GM18867 (cell line): ENCODE measurements at regions not wholly inside any gene's neighbourhood (a gene's known extent, or its start where the extent isn't known, plus 50 kb on each side); places are given as distances from the start of the nearest gene placed in this dataset.

Source experiments
- ATAC-seq: cut with Tn5 transposase; IDR thresholded peaks from one replicate; pipeline ENCODE4 v1.9.1; 2021; ENCODE audit warnings: mild to moderate bottlenecking, moderate library complexity; ENCODE audit not compliant: unreplicated experiment

DNA sequence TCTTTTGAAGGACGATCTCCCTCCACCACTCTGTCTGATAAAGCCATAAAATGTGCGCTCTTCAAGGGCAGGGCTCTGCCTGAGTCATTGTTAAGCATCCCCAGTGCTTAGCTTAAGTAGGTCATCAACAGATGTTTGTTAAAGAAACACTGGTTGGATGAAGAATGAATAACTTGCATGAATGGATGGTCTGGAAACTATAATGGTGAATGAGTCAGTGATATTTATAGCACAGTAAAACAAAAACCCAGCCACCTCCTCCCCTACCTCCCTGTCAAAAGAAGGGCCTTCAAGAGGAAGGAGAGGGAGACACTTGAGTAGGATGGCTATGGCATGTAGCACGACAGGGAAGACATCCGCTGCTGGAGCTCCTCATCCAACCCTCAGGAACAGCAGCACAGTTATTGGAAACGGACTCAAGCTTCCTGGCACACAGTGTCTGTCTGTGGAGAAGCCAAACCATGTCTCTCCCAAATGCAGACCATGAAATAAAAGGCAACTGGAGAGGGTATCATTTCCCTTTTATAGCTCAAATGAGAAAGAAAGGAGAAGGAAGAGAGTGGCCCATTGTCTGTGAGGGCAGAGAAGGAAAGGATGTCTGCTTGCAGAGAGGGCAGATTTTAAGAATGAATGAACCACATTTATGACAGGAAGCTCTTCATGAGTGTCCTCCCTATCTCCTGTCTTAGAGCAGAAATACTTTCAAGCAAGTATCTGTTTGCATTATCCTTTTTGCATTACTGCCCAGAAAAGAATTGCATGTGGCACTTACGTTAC lies 183.5 kb upstream of the UBL3 start:
- ATAC-seq, result no peak

DNA sequence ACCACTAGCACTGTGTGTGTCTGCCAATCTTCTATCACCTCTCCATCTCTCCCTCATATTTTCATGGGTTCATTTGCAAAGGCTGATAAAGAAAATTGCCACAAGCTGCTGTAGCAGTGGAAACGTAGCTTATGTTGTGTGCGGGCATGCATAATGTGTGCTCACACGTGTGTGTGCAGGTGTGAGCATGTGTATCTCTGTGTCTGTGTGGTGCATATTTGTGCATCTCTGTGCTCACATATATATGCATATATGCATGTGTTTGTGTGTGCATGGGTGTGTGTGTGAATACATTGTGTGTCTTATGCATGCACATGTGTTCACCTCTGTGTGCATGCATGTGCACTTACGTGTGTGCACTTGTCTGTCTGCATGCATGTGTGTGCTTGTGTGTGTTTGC lies 181.8 kb upstream of the UBL3 start:
- no peak for ATAC-seq

DNA sequence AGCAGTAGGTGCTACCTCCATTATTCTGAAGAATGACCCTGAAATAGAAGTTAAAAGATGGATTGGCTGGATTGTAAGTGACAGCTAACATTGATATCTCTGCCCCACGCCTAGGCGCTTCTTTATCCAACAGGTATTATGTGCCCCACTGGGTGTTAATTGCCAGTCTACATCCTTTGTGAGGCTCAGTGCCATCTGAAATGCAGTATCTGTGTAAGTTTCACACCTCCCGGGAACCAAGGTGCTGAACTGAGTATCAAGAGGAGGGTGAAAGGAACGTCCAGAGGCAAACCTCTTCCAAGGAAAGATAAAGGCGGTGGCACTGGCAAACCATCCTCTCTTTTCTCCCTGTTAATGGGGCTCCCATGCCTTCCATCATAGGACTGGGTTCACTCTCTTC lies 181.1 kb upstream of the UBL3 start:
- ATAC-seq, result no peak

DNA sequence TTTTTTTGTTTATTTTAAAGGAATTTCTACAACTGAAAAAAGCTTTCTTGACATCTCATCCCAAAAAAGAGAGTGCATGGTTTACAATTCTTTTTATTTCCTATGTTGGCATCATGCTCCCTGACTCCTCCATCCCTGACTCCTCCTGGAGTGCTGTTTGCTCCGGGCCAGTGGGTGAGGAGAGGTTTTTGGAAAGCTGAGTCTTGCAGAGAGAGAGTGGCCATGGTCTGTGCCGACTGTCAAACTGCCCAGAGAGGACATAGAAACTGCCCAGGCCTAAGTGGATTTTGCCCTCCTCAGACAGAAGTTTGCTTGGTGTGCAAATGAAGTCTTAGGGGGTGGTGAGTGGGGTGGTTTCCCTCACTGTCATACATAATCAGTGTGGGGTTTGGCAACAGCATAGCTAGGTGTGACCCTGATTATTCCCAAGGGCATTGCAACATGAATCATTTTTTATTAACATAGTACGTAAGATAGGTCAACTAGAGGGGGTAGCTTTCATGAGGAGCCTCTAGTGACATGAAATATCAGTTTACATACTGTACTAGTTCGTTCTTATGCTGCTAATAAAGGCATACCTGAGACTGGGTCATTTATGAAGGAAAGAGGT lies 179.8 kb upstream of the UBL3 start:
- ATAC-seq, result no peak

DNA sequence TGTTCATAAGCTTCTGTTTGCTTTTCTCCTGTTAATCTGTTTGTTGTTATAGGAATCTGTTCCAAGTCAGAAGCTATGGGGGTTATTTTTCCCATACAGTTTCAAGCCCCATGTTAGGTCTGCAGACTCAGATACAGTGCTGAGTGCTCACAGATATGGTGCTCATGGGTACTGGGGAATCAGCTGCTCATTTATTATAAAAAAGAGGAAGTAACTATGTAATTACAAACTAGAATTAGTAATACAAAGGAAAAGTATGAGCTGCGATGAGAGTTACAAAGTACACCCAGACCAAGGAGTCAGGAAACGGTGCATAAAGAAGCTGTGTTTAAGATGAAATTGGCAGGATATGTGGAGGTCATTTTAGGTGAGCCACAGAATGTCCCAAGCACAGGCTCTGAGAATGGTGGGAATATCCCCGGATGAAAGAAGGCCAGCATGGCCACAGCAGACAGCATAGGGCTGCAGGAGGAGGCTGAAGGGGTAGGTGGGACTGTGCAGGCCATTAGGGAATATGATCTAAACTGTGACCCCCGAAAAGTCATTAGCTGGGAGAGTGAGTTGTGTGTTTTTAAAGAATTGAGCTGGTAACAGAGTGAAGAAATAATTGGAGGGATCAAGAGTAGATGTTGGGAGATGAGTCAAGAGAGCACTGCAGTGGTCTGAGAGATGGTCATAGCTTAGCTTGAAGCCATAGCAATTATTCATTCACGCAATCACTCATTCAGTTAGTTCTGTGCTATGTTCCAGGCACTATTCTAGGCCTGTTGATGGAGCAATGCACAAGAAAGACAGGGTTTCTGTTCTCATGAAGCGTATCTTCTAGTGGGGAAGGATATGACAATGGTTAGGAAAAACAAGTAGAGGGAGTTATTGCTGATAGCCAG lies 177.4 kb upstream of the UBL3 start:
- no peak for ATAC-seq

DNA sequence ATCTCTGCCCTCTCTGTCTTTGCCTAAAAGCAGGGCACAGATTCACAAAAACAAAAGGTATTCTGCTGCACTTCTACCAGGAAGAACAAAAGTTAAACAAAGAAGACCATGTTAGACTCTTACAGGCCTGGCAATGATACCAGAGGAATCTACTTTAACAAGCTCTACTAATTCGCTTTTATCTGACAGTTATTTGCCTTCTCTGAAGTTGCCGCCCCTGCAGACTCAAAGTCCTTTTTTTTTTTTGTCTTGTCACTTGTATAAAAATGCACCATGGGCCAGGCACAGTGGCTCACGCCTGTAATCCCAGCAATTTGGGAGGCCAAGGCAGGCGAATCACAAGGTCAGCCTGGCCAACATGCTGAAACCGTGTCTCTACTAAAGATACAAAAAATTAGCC lies 176.5 kb upstream of the UBL3 start:
- no peak for ATAC-seq

DNA sequence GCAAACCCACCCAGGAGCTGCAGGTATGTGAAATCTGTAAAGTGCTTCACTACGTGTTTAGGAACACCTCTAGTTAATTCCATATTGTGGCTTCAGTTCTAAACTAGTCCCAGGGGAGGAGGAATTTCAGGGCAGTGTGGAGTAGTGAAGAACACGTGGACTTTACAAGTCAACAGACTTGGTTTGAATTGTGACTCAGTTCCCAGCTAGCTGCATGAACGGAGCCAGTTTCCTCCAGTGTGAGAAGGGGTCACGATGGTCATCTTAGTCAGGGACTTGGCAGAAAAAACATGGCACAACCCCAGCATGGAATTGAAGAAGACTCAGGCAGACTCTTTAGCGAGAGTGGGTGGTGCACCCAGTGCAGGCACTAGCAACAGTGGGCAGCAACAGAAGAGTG lies 175.7 kb upstream of the UBL3 start:
- no peak for ATAC-seq

DNA sequence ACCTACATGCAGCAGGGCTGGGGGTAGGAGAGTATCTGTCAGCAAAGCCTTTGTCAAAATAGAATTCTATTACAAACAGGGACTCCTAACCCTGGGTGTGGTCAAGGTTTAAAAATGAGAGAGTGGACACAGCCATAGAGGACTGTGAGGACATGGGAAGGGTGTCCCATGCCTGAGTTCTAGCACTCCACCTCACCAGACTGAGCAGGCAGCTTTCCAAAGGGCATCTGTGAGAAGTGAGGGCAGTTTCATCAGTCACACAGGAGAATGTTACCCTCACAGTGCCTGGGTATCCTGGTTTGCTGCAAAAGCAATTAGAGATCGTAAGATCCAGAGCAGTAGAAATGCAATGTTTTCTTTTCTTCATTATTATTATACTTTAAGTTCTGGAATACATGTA lies 174.9 kb upstream of the UBL3 start:
- ATAC-seq, result no peak

DNA sequence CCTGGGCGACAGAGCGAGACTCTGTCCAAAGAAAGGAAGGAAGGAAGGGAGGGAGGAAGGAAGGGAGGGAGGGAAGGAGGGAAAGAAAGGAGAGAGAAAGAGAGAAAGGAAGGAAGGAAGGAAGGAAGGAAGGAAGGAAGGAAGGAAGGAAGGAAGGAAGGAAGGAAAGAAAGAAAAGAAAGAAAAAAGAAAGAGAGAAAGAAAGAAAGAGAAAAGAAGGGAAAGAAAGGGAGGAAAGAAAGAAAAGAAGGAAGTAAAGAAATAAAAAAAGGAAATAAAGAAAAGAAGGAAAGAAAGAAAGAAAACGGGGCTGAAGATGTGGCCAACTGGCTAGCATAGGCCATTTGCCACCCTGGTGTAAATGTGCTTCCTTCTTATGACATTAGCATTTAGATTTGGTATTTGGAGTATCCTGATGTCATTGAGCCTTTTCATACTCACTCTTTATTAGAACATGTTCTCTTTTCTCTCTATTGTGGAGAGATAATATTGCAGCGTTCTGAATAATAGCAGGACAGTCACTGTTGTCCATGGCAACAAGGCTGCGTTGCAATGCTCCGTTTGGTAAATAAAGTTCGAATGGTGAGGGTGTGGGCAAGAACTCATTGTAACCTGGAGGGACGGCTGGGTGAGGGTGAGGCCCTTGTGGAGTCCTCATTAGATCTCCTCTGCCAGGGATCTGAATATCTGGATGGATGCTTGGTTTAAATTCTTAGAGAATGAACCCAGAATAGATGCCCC lies 173.9 kb upstream of the UBL3 start:
- no peak for ATAC-seq

DNA sequence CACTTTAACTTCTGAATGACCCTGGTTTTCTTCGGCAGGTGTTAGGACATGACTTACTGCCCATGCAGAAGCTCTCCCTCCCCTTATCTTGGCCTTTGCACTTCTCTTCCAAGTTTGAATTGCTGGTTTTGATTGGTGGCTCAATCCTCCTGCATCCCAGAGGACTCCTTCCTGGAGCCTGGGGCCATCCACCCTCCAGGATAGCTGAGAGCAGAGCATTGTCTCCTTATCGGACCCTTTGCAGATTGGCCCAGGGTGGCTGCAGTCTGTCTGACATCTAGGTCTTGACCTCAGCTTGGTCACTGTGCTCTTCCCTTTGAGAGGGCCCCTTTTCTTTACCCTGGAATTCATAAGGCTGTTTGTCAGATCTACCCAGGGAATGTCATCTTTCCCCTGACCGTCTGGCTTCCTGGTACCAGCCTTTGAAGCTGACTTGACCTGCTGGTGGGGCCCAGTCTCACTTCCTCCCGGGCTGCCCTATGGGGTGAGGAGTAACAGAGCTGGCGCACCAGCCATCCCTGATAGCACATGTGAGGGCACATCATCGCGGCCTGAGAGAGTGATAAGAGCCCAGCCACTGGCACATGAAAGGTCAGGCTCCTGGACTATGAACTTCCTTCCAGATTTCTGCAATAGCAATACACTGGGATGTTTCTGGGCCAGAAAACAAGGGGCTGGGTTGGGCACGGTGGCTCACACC lies 172.9 kb upstream of the UBL3 start:
- no peak for ATAC-seq

DNA sequence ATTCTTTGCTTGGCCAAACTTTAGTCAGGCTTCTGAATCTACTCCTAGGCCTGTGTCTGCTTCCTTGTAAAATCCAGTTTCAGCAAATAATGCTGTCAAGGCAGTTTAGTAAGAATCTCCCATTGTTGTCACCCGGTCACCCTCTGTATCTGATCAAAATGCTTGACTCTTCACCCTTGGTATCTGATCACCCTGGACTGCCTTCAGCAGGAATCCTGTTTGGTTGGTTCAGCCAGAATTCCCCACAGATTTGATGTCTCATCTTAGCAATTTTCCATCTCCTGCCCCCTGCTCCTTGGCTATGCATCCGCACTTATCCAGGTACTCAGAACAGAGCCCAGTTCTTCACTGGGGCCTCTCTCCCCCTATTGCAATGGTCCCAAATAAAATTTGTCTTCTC lies 172.4 kb upstream of the UBL3 start:
- no peak for ATAC-seq

DNA sequence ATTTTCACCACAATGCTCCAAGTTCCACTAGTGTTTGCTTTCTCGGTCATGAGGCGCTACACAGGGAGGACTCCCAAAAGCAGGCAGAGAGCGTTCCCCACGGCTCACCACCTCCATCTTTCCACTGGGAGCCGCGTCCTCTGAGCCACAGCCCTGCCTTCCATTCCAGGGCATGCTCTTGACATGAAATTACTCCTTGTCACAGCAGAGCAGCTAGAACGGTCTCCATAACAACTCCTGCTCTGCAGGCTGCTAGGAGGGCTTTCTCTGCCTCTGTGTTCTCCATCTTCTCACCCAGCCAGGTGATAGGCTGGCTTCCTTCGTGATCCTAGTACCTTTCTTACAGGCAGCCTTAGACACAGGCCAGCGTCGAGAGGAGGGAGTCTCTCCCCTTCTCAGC lies 171.8 kb upstream of the UBL3 start:
- ATAC-seq, result no peak

DNA sequence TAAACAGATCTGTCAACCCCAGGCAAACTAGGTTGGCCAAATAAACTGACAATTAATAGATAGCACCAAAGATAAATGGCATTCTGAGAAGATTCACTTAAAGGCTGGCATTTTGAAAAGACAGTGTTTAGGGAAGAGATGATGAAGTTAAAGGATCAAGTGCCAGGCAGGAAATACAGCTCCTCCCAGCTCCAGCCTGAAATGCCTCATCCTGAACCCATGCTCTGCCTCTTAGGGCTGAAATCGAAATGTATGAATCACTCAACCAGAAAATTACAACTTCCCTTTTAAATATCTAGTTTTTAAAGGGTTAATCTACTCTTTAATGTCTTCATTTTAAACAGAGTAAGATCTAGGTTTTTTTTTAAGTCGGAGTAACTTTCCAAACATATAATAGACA lies 171.2 kb upstream of the UBL3 start:
- no peak for ATAC-seq

DNA sequence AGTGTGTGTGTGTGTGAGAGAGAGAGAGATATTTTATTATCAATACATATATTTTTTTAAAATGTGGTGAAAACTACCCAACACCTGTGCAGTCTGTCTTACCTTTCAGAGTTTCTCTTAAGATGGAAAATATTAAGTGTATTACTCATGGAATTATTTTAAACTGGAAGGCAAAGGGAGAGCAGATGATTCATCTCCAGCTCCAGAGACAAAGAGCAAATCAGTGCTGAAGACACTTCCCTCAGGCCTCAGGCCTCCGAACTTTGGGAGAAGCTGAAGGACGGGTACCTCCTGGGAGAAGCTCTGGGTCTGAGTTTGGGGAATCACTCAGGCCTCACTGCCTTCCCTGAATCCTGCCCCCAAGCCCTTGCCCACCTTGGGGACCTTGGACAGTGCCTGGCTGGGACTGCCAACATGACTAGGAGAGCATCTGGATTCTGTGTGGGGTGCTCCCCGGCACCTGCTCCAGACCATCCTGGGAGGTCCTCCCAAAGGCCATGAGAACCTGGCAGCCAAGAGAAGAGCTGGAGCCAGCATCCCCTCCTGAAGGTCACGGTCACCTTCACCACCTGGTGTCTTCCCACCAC lies 170.4 kb upstream of the UBL3 start:
- no peak for ATAC-seq

DNA sequence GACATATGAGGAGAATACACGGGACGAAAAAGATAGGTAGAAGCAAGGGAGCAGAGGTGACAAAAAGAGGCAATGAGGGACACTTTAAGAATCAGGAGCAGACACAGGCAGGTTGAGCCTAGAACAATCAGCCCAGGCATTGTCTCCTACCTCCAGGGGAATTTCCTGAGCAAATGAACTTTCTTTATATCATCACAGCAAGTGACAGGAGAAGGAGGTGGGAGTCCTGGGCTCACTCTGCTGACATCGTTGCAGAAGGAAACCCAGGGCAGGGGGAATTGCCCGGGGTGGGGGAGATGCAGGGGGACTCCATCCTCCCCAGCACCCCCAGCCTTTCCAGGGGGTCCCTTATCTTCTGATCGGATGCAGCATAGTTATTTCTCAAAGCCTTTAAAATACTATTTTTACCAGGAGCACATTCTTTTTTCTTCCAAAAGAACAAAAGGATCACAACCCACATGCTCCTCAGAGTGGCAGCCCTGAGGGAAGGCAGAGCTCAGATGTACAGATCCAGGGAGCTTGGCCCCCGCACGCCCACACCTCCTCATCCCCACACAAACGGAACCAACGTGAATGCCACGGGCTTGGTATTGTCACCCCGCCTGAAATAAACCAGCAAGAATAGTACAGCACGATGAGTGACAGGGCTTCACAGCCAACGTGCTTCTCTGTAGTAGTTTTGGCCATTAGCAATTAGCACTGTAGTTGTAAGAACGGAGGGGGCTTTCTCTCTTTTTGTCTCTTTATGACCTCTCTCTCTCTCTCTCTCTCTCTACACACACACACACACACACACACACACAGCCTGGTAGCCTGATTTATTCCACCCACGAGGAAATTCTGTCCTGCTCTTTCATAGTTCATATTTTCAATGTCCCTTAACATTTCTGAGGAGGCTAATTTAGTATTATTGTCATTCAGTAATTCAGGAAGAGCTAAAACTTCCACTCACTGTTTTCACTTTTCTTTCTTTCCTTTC lies 169.5 kb upstream of the UBL3 start:
- no peak for ATAC-seq

DNA sequence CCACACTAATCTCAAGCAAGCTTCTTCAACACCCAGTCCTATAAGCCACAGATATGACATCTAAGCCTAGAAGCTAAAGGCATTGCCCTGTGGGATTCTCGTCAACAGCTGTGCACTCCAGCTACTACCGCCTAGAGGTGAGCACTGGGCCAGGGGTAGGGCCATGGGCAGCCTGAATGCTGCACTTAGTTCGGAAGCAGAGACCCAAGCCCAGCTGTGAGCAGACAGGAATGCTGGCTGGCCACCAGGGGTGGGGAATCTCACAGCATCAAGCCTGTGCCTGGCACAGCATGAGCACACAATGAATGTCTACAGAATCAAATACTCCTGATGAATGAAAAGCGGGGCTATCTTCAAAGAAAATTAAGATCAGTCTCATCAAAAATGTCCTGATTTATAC lies 167.5 kb upstream of the UBL3 start:
- ATAC-seq, result no peak

DNA sequence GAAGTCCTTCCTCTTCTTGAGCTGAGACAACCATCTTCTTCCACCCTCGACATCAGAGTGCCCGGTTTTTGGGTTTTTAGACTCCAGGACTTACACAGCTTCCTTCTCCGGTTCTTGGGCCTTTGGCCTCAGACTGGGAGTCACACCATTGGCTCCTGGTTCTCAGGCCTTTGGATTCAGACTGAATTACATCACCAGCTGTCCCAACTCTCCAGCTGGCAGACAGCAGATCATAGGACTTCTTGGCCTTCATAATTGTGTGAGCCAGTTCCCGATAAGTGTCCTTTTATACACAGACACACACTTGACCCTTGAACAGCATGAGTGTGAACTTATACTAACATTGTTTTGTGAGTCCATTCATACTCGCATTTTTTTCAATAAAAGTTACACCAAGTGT lies 166.0 kb upstream of the UBL3 start:
- no peak for ATAC-seq

DNA sequence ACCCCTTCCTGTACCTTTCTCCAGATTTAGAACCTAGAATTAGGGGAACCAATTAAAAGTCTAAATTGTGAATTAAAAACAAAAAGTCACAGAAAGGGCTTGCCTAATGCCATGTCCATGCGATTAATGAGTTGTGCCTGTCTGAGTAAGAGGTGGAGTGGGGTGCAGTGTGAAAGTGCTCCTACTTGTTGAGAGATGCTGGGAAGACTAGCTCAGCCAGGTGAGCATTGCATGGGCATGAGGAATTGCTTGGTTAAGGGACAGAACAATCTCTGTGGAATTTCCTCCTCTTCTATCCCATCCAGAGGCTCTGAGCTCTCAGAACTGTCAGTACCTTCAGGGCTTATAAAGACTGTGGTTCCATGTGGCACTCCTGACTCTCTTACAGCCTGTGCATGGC lies 159.0 kb upstream of the UBL3 start:
- ATAC-seq, result no peak

DNA sequence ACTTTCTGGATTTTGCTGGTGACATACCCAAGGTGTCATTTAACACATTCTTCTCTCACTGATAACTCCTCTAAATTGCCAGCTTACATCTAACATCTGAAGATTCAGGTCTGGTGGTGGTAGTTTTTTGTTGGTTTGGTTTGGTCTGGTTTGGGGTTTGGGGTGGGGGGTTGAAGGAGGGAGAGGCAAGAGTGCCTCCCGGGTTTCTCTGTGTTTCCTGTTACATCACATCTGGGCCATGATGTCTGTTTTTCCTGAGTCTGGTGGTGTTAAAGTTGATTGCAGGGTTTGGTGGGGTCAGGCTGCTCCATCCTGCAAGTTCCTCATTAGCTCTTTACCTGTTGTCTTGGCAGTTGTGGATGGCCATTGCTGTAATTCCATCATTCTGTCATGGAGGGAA lies 155.8 kb upstream of the UBL3 start:
- no peak for ATAC-seq
